GM21515 (cell line): ENCODE measurements at regions not wholly inside any gene's neighbourhood (a gene's known extent, or its start where the extent isn't known, plus 50 kb on each side); places are given as distances from the start of the nearest gene placed in this dataset.

Source experiments
- ATAC-seq: cut with Tn5 transposase; IDR thresholded peaks from one replicate; pipeline ENCODE4 v1.9.1; 2021; ENCODE audit not compliant: unreplicated experiment

DNA sequence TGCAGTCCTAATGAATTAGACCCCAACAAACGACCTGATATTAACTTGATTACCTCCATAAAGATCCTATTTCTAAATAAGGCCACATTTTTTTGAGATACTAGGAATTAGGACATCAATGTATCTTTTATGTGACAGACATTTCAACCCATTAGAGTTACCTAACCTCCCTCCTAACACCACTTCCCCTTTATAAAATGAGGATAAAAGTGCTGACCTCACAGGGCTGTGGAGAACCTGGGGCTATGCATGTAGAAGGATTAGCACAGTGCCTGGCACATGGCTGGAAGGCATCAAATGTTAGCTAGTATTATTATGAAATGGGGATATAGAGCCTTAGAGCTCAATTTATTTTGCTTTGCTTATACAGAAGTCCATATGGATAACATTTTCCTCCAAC, 53.5 kb upstream of the LRRN1 start:
- no peak for ATAC-seq

DNA sequence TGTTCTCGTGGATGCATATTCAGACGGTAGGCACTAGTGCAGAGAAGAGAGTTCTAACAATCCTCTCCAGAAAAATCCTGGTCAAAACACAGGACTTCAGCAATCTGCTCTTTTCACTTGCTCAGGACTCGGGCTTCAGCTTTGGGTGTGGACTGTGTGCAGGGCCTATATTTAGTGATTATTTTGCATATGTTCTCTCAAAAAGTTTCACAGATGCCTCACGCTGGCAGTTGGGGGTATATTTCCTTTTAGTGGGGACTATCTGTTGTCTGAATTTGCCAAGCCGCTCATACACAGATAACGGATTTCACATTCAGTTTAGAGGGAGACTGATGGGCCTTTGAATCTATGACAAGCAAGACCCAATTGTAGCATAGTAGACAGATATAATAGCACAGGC, 54.4 kb upstream of the LRRN1 start:
- ATAC-seq = peak; percentile 74

- no peak for ATAC-seq
Observed at GRCh38 chr3:3743754-3744153, 55.5 kb upstream of the LRRN1 start.

DNA sequence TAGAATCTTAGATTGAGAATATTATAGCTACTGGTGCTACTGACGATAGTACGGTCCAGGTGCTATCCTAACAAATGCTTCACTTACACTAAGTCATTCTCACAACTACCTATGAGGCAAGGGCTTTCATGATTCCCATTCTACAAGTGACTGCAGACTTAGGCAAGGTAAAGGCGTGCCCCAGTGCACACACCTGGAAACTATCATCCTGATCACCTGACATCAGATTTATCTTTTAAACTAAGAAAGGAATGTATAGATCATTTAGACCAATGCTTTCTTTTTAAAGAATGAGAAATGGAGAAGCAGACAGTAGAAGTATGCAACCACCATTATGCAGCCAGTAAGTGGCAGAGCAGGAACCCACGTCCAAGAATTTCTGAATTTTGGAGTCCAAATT, 59.2 kb upstream of the LRRN1 start:
- ATAC-seq = no peak

- ATAC-seq = no peak
Observed at GRCh38 chr3:3739330-3740060, 59.7 kb upstream of the LRRN1 start.

GRCh38 chr3:3737531-3737930, 61.7 kb upstream of the LRRN1 start:
- ATAC-seq = no peak

GRCh38 chr3:3735919-3736318, 63.3 kb upstream of the LRRN1 start:
- ATAC-seq = no peak

GRCh38 chr3:3734881-3735280, 64.3 kb upstream of the LRRN1 start:
- ATAC-seq = no peak

DNA sequence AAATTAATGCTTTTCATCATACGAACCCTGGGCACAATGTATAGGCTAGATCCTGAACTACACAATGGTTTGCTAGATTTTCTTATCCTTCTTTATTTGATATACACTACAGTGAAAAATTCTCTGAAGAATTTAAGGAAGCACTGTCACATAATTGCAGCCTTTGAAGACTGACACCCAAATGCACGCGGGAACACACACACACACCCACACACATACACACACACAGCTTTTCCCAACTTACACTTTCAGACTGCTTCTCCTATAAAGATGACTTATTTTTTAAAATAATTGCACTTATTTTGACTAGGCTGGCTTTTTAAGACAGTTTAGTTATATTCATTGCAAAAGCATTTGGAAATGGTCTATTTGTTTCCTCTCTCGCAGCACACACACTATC, 70.0 kb upstream of the LRRN1 start:
- no peak for ATAC-seq

DNA sequence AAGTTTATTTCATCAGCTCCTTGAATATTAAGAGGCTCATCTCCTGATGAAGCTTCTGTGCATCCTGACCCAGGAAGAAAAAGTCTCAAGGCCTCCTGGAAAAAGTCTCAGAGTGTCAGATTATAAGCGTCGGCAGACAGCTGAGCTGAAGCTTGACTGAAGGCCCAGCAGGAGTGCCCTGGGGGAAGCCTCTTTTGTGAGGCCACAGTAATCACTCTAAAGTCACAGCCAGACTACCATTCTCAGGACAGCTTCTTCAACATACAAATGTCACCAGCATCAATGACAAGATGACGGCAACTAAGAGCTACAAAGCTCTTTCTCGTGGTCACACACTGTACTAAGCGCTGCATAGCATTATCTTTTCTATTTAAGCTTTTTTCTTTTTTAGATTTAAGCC, 72.7 kb upstream of the LRRN1 start:
- no peak for ATAC-seq

DNA sequence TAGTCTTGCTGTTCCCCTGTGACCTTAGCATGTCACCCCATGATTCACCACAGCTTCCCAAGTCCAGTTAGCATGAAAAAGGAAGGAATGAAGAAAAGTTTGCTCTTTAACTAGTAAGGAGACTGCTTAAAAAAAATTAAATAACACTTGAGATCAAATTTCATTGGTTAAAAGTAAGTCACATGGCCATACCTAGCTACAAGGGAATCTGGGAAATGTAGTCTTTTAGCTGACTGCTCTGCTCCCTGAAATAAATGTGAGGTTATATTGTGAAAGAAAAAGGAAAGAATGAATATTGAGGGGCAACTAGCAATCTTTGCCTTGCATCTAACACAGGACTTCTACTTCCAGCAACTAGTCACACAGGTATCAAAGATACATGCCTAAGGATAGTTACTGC, 84.7 kb upstream of the LRRN1 start:
- no peak for ATAC-seq

- no peak for ATAC-seq
Observed at GRCh38 chr3:3712971-3713370, 86.3 kb upstream of the LRRN1 start.

DNA sequence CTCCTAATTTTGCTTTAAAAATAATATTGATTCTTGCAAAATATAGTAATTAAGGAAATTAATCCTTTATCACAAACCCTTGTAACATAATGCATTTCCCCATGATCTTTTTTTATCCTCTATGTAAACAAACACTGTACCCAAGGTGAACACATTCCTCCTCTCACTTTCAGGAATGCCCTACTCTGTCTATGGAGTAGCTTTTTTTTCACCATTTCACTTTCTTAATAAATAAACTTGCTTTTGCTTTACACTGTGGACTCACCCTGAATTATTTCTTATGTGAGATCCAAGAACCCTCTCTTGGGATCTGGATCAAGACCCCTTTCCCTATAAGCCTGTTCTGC, 90.5 kb upstream of the LRRN1 start:
- no peak for ATAC-seq

GRCh38 chr3:3707858-3708768, 91.1 kb upstream of the LRRN1 start:
- ATAC-seq = no peak

GRCh38 chr3:3705090-3705775, 94.0 kb upstream of the LRRN1 start:
- no peak for ATAC-seq

DNA sequence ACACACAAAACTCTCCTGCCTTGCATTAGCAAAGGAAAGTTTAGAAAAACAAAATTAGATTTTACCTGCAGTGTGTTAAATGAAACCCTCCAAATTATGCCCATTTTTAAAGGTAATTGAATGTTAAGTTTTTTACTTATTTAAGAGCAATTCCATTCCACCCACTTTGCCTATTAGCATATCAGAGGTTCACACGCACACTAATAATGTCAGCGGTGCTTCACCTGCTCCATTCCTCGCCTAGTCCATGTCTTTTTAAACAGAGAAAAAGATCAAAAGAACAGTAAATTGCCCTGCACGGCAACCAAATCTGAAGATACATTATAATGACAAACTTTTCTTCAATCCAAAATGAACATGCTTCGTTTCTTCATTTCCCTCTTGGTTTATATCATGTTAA, 97.3 kb upstream of the LRRN1 start:
- no peak for ATAC-seq

DNA sequence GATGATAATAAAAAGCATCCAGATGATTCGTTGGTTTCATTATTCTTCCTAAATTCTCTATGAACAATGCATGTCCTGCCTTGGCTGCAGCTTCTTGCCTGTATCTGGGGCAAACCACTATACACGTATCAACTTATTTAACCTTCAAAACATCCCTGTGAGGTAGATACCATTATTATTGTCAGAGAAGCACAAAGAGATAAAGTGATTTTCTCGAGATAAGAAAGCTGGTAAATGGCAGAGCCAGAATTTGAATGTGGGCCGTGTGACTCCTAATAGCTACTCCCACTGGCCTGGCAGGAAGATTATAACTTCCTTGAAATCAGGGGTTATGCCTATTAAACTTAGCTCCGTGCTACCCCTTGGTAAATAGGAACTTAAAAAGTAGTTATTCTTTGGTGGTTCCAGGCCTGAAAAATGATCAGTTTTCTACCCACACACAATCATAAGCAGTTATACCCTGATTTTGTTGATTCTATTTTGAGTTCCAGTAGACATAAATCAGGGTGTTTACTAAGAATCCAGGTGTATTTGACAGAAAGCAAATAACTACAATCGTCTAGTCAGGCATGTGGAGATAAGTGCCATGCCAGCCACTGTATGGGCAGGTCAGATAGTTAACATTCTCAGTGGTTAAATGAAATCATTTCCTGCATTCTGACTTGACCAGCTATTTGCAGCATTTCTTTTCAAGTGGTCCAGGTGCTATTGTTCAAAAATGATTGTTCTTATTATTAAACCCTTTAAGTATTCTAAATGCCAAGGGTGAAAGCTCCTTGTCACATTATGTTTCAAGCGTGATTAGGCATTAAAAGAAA, 99.2 kb upstream of the LRRN1 start:
- ATAC-seq = no peak

DNA sequence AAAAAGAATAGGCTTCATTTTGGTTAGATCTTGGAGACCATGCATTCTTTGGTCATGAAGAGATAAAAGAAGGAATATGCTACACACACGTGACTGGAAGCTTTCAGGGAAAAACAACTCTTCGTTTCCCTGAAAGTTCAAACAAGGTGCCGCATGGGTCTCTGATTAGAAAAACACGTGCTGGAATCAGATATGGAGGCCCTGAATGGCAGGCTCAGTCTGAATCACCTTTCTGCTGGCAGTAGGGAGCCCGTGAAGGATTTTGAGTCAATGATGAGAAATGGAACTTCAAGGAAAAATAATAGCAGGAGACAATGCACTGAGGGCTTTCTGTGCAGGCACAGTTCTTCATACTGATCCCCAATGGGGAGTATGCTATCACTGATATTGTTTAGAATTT, 99.8 kb upstream of the LRRN1 start:
- ATAC-seq = no peak

DNA sequence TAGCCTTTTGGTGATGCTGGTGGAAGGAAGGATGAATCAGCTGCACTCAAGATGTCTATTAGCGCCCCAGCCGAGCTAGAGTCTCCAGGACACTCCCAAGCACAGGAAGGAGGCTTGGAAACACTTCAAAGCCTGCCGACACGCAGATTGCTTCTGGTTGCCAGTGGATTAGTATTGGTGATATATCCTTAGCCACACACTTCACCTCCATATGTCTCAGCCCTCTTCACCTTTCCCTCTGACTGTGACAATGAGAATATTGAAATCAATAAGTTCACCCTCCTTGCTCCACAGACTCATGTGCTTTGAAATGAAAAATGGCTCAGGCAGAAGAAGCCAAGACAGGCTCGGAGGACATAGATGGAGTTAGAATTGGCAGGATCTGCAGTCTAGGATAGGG, 102.9 kb upstream of the LRRN1 start:
- no peak for ATAC-seq

DNA sequence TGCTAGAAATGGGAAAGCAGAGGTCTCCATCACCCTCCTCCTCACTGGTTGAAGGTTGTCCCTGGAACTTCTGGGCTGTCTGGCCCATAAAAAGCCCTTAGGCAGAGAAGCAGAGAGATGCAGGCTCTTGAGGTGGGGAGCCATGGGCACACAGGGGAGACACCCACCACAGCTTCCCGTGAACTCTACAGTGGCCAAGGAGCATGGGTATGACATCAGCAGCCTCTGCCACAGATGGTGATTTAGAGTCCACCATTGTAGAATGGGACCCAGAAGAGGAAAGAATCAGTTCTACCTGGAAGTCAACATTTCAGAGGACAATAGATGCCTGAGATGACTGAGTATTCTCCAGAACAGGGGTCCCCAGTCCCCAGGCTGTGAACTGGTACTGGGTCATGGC, 105.6 kb upstream of the LRRN1 start:
- no peak for ATAC-seq
